NCI-H2029 (cell line): ENCODE measurements at regions not wholly inside any gene's neighbourhood (a gene's known extent, or its start where the extent isn't known, plus 50 kb on each side); places are given as distances from the start of the nearest gene placed in this dataset.

ENCODE experiments used
- DNase-seq: peaks from one replicate; lab custom pipeline; 2025; lab: John Stamatoyannopoulos, UW

GRCh38 chr12:127886827-127887226 is 380.1 kb upstream of the TMEM132C start:
- DNase-seq: no peak

GRCh38 chr12:127888943-127889719 is 377.8 kb upstream of the TMEM132C start:
- no peak for DNase-seq

- DNase-seq: no peak
Observed at GRCh38 chr12:127893895-127894609, 372.9 kb upstream of the TMEM132C start.

GRCh38 chr12:127896661-127897060 is 370.3 kb upstream of the TMEM132C start:
- no peak for DNase-seq

GRCh38 chr12:127898616-127899015 is 368.4 kb upstream of the TMEM132C start:
- no peak for DNase-seq

GRCh38 chr12:127899971-127900370 is 367.0 kb upstream of the TMEM132C start:
- DNase-seq: no peak

- DNase-seq: no peak
Observed at GRCh38 chr12:127900386-127900785, 366.6 kb upstream of the TMEM132C start.

- no peak for DNase-seq
Observed at GRCh38 chr12:127903146-127903545, 363.8 kb upstream of the TMEM132C start.

GRCh38 chr12:127909041-127909440 is 357.9 kb upstream of the TMEM132C start:
- DNase-seq: no peak

GRCh38 chr12:127911291-127911690 is 355.7 kb upstream of the TMEM132C start:
- no peak for DNase-seq

GRCh38 chr12:127912035-127912665 is 354.8 kb upstream of the TMEM132C start:
- DNase-seq: no peak

- DNase-seq: no peak
Observed at GRCh38 chr12:127923501-127923900, 343.5 kb upstream of the TMEM132C start.

GRCh38 chr12:127925971-127926370 is 341.0 kb upstream of the TMEM132C start:
- no peak for DNase-seq

GRCh38 chr12:127928178-127928577 is 338.8 kb upstream of the TMEM132C start:
- DNase-seq: no peak

- DNase-seq: no peak
Observed at GRCh38 chr12:127928615-127929571, 338.1 kb upstream of the TMEM132C start.

- no peak for DNase-seq
Observed at GRCh38 chr12:127930122-127930521, 336.8 kb upstream of the TMEM132C start.

GRCh38 chr12:127934409-127934808 is 332.6 kb upstream of the TMEM132C start:
- no peak for DNase-seq

- no peak for DNase-seq
Observed at GRCh38 chr12:127936463-127936862, 330.5 kb upstream of the TMEM132C start.

- DNase-seq: no peak
Observed at GRCh38 chr12:127941332-127941731, 325.6 kb upstream of the TMEM132C start.

- DNase-seq: no peak
Observed at GRCh38 chr12:127942981-127943380, 324.0 kb upstream of the TMEM132C start.

GRCh38 chr12:127943481-127944210 is 323.3 kb upstream of the TMEM132C start:
- DNase-seq: no peak
